GM18867 (cell line): ENCODE measurements at regions not wholly inside any gene's neighbourhood (a gene's known extent, or its start where the extent isn't known, plus 50 kb on each side); places are given as distances from the start of the nearest gene placed in this dataset.

Experiments used
- ATAC-seq: cut with Tn5 transposase; IDR thresholded peaks from one replicate; pipeline ENCODE4 v1.9.1; 2021; ENCODE audit warnings: mild to moderate bottlenecking, moderate library complexity; ENCODE audit not compliant: unreplicated experiment

GRCh38 chr21:43318841-43319781 lies 107.8 kb downstream of the SIK1 start:
- no peak for ATAC-seq

GRCh38 chr21:43318368-43318767 lies 108.6 kb downstream of the SIK1 start:
- ATAC-seq = no peak

GRCh38 chr21:43317959-43318358 lies 109.0 kb downstream of the SIK1 start:
- no peak for ATAC-seq

GRCh38 chr21:43317254-43317748 lies 109.6 kb downstream of the SIK1 start:
- no peak for ATAC-seq

GRCh38 chr21:43316156-43316845 lies 110.6 kb downstream of the SIK1 start:
- no peak for ATAC-seq

- ATAC-seq = no peak
These were observed 111.4 kb downstream of the SIK1 start for GRCh38 chr21:43315244-43316137.

- no peak for ATAC-seq
These were observed 113.0 kb downstream of the SIK1 start for GRCh38 chr21:43313939-43314405.

GRCh38 chr21:43313221-43313938 lies 113.6 kb downstream of the SIK1 start:
- no peak for ATAC-seq

GRCh38 chr21:43312751-43313169 lies 114.2 kb downstream of the SIK1 start:
- ATAC-seq = peak; percentile 54

- no peak for ATAC-seq
These were observed 114.9 kb downstream of the SIK1 start for GRCh38 chr21:43312011-43312410.

GRCh38 chr21:43311301-43311817 lies 115.6 kb downstream of the SIK1 start:
- ATAC-seq = no peak

- ATAC-seq = no peak
These were observed 118.1 kb downstream of the SIK1 start for GRCh38 chr21:43308815-43309283.

- no peak for ATAC-seq
These were observed 118.7 kb downstream of the SIK1 start for GRCh38 chr21:43308101-43308814.

GRCh38 chr21:43307677-43308070 lies 119.3 kb downstream of the SIK1 start:
- ATAC-seq = no peak

GRCh38 chr21:43306911-43307676 lies 119.8 kb downstream of the SIK1 start:
- ATAC-seq = peak; percentile 61

GRCh38 chr21:43306391-43306790 lies 120.5 kb downstream of the SIK1 start:
- ATAC-seq = no peak

- ATAC-seq = no peak
These were observed 121.1 kb downstream of the SIK1 start for GRCh38 chr21:43305811-43306311.

GRCh38 chr21:43305336-43305665 lies 121.6 kb downstream of the SIK1 start:
- no peak for ATAC-seq
